ENCODE measurements at regions not wholly inside any gene's neighbourhood (a gene's known extent, or its start where the extent isn't known, plus 50 kb on each side); places are given as distances from the start of the nearest gene placed in this dataset.

GRCh38 chr3:115281697-115282675 lies 134.9 kb upstream of the ZBTB20 start:
- TF ChIP-seq GATA3 (IDR thresholded peaks at IDR 0.05; ENCODE audit: low read depth, low read length) (no peak), GATA2 (IDR thresholded peaks at IDR 0.05; ENCODE audit: low read depth, low read length) (no peak)

DNA sequence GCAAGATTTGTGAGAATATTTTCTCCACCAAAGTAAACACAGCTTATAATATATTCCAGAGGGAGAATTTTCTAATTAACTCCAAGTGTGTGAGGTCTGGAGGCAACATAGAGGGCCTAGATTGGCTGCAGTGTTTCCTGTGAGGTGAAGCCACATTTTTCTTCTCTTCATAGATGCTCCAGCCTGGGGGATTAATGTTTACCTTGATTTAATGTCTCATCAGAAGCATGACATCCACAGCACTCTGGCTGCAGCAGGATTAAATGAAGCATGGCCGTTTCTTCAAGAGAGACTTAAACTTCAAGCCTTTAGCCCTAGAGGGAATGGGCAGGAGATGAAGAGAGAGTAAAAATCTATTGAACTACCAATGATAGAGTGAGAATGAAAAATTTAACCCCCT lies 137.9 kb upstream of the ZBTB20 start:
- TF ChIP-seq GATA3 (IDR thresholded peaks at IDR 0.05; ENCODE audit: low read depth, low read length), result no peak

DNA sequence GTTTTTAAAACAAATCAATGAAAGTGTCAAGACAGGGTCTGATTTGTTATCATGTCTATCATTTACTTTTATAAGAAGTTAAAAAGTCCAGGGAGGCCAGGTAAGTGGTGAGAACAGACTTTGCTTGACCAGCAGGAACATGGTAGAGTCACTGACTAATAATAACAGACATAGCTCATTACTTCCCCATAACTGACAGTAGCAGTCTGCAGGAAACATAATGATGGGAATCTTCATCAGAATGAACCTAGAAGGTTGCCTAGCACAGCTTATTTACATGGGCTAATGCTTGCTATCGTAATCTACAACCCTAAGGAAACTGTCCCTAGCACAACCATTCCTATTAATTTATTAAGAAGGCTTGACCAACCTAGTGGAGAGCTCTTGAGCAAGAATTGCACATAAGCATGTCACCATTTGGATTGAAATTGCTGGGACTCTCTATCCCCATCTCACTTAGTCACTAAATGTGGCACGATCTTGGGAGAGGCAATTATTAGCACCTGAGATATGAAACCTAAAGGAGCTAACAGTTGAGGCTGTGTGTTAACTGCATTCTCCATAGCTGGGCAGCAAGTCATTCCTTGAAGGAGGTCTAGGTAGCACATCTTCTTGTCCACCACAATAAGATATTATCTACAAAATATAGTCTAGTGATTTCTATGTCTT lies 139.6 kb upstream of the ZBTB20 start:
- TF ChIP-seq GATA2 (IDR thresholded peaks at IDR 0.05; ENCODE audit: low read depth, low read length) (no peak), GATA3 (IDR thresholded peaks at IDR 0.05; ENCODE audit: low read depth, low read length) (no peak)

- TF ChIP-seq GATA2 (IDR thresholded peaks at IDR 0.05; ENCODE audit: low read depth, low read length), result no peak
- no peak for TF ChIP-seq GATA3 (IDR thresholded peaks at IDR 0.05; ENCODE audit: low read depth, low read length)
These were observed 140.1 kb upstream of the ZBTB20 start for GRCh38 chr3:115287198-115287597.

DNA sequence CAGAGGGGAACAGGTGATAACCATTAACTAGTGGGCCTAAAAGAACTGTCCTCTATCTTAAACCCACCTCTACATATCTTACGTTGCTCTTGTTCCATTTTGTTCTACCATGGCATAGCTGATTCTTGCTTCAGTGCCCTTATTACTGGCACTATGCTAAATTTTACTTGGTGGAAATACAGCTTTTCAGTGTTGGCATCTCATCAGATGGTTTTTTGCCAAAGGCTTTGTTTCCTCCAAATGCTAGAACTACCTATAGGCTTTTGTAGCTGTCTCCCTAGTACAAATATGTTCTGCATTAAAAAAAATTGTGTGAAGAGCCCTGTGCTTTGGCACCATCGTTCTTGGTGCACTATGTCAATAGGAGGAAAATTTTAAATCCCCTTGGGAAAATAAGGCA lies 145.0 kb upstream of the ZBTB20 start:
- TF ChIP-seq GATA2 (IDR thresholded peaks at IDR 0.05; ENCODE audit: low read depth, low read length) (no peak), GATA3 (IDR thresholded peaks at IDR 0.05; ENCODE audit: low read depth, low read length) (no peak)

DNA sequence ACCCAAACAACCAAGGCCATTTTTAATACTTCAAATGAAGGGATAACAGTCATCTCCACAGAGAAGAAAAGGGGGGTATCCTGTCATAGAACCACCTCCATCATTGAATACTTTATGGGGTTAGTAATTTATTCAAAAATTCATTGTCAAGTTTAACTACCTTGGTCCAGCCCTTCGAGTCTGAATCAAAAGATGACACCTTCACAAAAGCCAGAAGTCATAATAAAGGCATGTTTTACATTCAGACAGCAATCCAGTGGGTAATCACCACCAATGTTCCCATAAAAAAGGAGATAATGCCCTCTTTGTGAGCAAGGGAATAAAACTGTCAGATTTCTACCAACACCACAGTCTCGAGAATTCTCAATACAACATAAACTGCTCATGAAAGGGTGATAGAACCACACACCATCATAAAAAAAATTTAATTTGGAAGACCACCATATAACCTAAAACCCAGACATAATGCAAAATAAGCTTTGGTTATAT lies 145.6 kb upstream of the ZBTB20 start:
- TF ChIP-seq GATA3 (IDR thresholded peaks at IDR 0.05; ENCODE audit: low read depth, low read length) (no peak), GATA2 (IDR thresholded peaks at IDR 0.05; ENCODE audit: low read depth, low read length) (no peak)

- TF ChIP-seq GATA3 (IDR thresholded peaks at IDR 0.05; ENCODE audit: low read depth, low read length) (no peak), GATA2 (IDR thresholded peaks at IDR 0.05; ENCODE audit: low read depth, low read length) (no peak)
These were observed 146.2 kb upstream of the ZBTB20 start for GRCh38 chr3:115293321-115293720.

DNA sequence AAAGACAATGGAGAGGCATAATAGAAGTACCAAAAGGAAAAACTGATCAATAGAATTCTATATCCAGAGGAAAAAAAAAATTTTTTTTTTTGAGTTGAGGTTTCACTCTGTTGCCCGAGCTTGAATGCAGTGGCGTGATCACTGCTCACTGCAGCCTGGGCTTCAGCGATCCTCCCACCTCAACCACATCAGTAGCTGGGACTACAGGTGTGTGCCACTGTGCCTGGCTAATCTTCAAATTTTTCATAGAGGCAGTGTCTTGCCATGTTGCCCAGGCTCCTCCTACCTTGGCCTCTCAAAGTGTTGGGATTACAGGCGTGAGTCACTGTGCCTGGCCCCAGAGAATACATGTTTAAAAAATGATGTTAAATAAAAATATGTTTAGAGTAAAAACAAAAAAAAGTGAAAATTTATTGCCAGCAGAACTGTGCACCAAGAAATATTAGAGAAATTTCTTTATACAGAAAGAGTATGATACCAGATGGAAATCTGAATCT lies 154.3 kb upstream of the ZBTB20 start:
- TF ChIP-seq GATA3 (IDR thresholded peaks at IDR 0.05; ENCODE audit: low read depth, low read length), result no peak
- TF ChIP-seq GATA2 (IDR thresholded peaks at IDR 0.05; ENCODE audit: low read depth, low read length), result no peak

GRCh38 chr3:115321400-115321805 lies 174.3 kb upstream of the ZBTB20 start:
- TF ChIP-seq GATA3 (IDR thresholded peaks at IDR 0.05; ENCODE audit: low read depth, low read length), result no peak
- TF ChIP-seq GATA2 (IDR thresholded peaks at IDR 0.05; ENCODE audit: low read depth, low read length), result no peak

GRCh38 chr3:115322901-115323300 lies 175.8 kb upstream of the ZBTB20 start:
- TF ChIP-seq GATA3 (IDR thresholded peaks at IDR 0.05; ENCODE audit: low read depth, low read length) (no peak), GATA2 (IDR thresholded peaks at IDR 0.05; ENCODE audit: low read depth, low read length) (no peak)

GRCh38 chr3:115323380-115323779 lies 176.3 kb upstream of the ZBTB20 start:
- TF ChIP-seq GATA3 (IDR thresholded peaks at IDR 0.05; ENCODE audit: low read depth, low read length) (no peak), GATA2 (IDR thresholded peaks at IDR 0.05; ENCODE audit: low read depth, low read length) (no peak)

DNA sequence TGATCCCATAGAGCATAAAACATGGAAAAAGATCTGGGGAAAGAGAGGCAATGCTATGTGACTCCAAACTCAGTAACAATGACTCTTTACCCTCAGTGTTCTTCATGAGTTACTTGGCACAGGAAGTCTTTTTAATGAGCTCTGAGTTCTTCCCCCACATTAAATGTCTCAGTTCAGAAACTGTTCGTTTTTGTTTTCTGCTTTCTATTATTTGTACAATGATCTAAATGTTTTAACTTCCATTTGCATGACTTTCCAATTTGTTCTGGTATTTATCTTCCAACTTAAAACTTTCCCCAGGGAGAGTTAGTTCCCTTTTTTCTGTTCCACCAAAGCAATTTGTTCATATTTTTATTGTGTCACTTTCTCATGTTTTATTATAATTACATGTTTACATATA lies 177.0 kb upstream of the ZBTB20 start:
- TF ChIP-seq GATA3 (IDR thresholded peaks at IDR 0.05; ENCODE audit: low read depth, low read length), result no peak
- no peak for TF ChIP-seq GATA2 (IDR thresholded peaks at IDR 0.05; ENCODE audit: low read depth, low read length)

- TF ChIP-seq GATA2 (IDR thresholded peaks at IDR 0.05; ENCODE audit: low read depth, low read length), result no peak
- no peak for TF ChIP-seq GATA3 (IDR thresholded peaks at IDR 0.05; ENCODE audit: low read depth, low read length)
These were observed 178.5 kb upstream of the ZBTB20 start for GRCh38 chr3:115325539-115325938.

DNA sequence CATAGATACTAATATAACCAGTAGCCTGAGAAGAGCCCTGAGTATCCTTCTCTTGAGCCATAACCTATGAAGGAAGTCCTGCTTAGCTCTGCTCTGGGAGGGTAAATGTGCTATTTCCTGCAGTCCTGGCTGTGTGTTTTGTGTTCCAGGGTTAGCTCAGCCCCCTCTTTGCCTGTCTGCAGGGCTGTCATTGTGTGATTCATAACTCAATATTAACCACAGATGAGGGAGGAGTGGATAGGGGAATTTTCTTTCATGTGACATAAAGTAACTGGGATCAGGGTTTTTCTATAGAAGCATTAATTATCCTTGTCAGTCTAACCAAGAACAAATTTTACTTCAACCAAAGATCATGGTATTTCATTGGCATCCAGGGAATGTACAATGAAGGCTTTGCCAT lies 183.3 kb upstream of the ZBTB20 start:
- TF ChIP-seq GATA3 (IDR thresholded peaks at IDR 0.05; ENCODE audit: low read depth, low read length) (no peak), GATA2 (IDR thresholded peaks at IDR 0.05; ENCODE audit: low read depth, low read length) (no peak)

Measured in SH-SY5Y (cell line).